Fibroblast of skin of abdomen (primary cell): ENCODE measurements at regions not wholly inside any gene's neighbourhood (a gene's known extent, or its start where the extent isn't known, plus 50 kb on each side); places are given as distances from the start of the nearest gene placed in this dataset.

Experiments used
- DNase-seq: peaks from one replicate; pipeline ENCODE4 v3.0.0-alpha.2; 2013

GRCh38 chrX:145631461-145631951, 186.1 kb upstream of the SLITRK2 start:
- no peak for DNase-seq

- no peak for DNase-seq
Observed at GRCh38 chrX:145654486-145654885, 163.1 kb upstream of the SLITRK2 start.

- no peak for DNase-seq
Observed at GRCh38 chrX:145673841-145674240, 143.8 kb upstream of the SLITRK2 start.

- DNase-seq, result no peak
Observed at GRCh38 chrX:145677109-145677817, 140.4 kb upstream of the SLITRK2 start.

GRCh38 chrX:145682518-145683298, 134.9 kb upstream of the SLITRK2 start:
- DNase-seq, result no peak

- no peak for DNase-seq
Observed at GRCh38 chrX:145687146-145687545, 130.5 kb upstream of the SLITRK2 start.

GRCh38 chrX:145687707-145688106, 129.9 kb upstream of the SLITRK2 start:
- DNase-seq, result no peak

- no peak for DNase-seq
Observed at GRCh38 chrX:145694048-145694447, 123.6 kb upstream of the SLITRK2 start.

- DNase-seq, result no peak
Observed at GRCh38 chrX:145715641-145716138, 101.9 kb upstream of the SLITRK2 start.

GRCh38 chrX:145716226-145716625, 101.4 kb upstream of the SLITRK2 start:
- DNase-seq, result no peak

- DNase-seq, result no peak
Observed at GRCh38 chrX:145727476-145727875, 90.2 kb upstream of the SLITRK2 start.

GRCh38 chrX:145729635-145730034, 88.0 kb upstream of the SLITRK2 start:
- peak; percentile 1 for DNase-seq

- no peak for DNase-seq
Observed at GRCh38 chrX:145735036-145735435, 82.6 kb upstream of the SLITRK2 start.

- DNase-seq, result no peak
Observed at GRCh38 chrX:145751943-145752342, 65.7 kb upstream of the SLITRK2 start.
